ENCODE measurements at regions not wholly inside any gene's neighbourhood (a gene's known extent, or its start where the extent isn't known, plus 50 kb on each side); places are given as distances from the start of the nearest gene placed in this dataset.

DNA sequence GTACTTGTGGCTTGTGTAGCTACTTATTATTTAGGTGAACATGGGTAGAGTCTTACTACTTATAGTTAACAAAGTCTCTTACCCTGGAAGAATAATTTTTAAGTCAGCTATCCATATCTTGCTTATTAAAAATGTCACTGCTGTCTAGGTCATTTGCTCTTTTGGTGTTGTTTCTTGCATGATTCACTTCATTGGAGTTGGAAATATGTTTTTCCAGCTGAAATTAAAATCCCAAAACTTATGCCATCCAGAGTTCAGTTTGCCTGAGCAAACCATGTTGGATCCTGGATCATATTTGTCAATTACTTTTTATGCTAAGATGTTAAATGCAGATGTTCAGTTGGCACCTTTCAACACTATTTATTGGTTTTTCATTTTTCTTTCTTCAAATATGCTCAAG is 421.0 kb upstream of the RBMS3 start:
- TF ChIP-seq, protein P1, sequence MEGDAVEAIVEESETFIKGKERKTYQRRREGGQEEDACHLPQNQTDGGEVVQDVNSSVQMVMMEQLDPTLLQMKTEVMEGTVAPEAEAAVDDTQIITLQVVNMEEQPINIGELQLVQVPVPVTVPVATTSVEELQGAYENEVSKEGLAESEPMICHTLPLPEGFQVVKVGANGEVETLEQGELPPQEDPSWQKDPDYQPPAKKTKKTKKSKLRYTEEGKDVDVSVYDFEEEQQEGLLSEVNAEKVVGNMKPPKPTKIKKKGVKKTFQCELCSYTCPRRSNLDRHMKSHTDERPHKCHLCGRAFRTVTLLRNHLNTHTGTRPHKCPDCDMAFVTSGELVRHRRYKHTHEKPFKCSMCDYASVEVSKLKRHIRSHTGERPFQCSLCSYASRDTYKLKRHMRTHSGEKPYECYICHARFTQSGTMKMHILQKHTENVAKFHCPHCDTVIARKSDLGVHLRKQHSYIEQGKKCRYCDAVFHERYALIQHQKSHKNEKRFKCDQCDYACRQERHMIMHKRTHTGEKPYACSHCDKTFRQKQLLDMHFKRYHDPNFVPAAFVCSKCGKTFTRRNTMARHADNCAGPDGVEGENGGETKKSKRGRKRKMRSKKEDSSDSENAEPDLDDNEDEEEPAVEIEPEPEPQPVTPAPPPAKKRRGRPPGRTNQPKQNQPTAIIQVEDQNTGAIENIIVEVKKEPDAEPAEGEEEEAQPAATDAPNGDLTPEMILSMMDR (IDR thresholded peaks at IDR 0.05; ENCODE audit: insufficient read depth, low read length, poor library complexity, severe bottlenecking): no peak
- no peak for TF ChIP-seq EZH2phosphoT487 (conservative IDR thresholded peaks at IDR 0.05; ENCODE audit: low read length)

DNA sequence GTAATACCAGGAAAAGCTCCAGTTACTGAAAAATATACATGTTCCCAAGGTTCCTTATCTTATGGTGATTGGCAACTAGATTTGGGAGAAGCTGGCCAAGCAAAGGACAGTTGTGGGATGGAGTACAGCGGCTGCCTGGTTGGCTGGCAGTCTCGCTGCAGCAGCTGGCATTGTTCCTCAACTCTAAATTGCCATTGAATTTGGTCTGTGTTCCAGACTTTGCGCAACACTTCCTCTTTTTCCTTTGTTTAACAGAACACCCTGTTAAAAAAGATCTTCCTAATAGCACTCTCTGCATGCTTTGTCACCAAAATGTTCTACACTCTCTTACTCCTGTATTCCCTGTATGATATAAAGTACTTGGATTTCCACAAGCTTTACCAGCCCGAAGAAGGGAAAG is 420.6 kb upstream of the RBMS3 start:
- H3K27me3 ChIP-seq (ENCODE audit: low read length): no peaks in the 10 kb centered on the region
- no peak overlapping the region for H2AFZ ChIP-seq (ENCODE audit: low read depth, low read length, severe bottlenecking)
- no peaks in the 10 kb centered on the region for H3K36me3 ChIP-seq (ENCODE audit: low read length)
- no peak overlapping the region for H3K4me2 ChIP-seq (ENCODE audit: low read depth, low read length, poor library complexity, severe bottlenecking)
- no peaks in the 10 kb centered on the region for H3K79me2 ChIP-seq (ENCODE audit: insufficient read depth, low read length)
- no peaks in the 10 kb centered on the region for H3K9me2 ChIP-seq (replicated peaks; ENCODE audit: insufficient read depth, low read length)
- H3K4me3 ChIP-seq (ENCODE audit: insufficient read depth, low read length, poor library complexity, severe bottlenecking): no peak overlapping the region
- no peak for TF ChIP-seq EZH2phosphoT487 (conservative IDR thresholded peaks at IDR 0.05; ENCODE audit: low read length)
- TF ChIP-seq, protein P1 (IDR thresholded peaks at IDR 0.05; ENCODE audit: insufficient read depth, low read length, poor library complexity, severe bottlenecking): no peak
- H3K27ac ChIP-seq (ENCODE audit: low read depth, low read length): no peak overlapping the region
- H3F3A ChIP-seq (ENCODE audit: insufficient read depth): no peaks in the 10 kb centered on the region
- H4K20me1 ChIP-seq (ENCODE audit: low read depth, low read length): no peaks in the 10 kb centered on the region
- no peaks in the 10 kb centered on the region for H3K9me3 ChIP-seq (ENCODE audit: insufficient read depth, low read length)
- no peak overlapping the region for H3K9ac ChIP-seq (ENCODE audit: low read length)

More for the DNA sequence above, 421.0 kb upstream of the RBMS3 start:
- no peak overlapping the region for H3K9ac ChIP-seq (ENCODE audit: low read length)
- H3K9me3 ChIP-seq (ENCODE audit: insufficient read depth, low read length): no peaks in the 10 kb centered on the region
- H4K20me1 ChIP-seq (ENCODE audit: low read depth, low read length): no peaks in the 10 kb centered on the region
- H3K4me2 ChIP-seq (ENCODE audit: low read depth, low read length, poor library complexity, severe bottlenecking): no peak overlapping the region
- no peaks in the 10 kb centered on the region for H3K27me3 ChIP-seq (ENCODE audit: low read length)
- H3K79me2 ChIP-seq (ENCODE audit: insufficient read depth, low read length): no peaks in the 10 kb centered on the region
- H3K27ac ChIP-seq (ENCODE audit: low read depth, low read length): no peak overlapping the region
- no peak overlapping the region for H2AFZ ChIP-seq (ENCODE audit: low read depth, low read length, severe bottlenecking)
- H3K36me3 ChIP-seq (ENCODE audit: low read length): no peaks in the 10 kb centered on the region
- H3K9me2 ChIP-seq (replicated peaks; ENCODE audit: insufficient read depth, low read length): no peaks in the 10 kb centered on the region
- H3F3A ChIP-seq (ENCODE audit: insufficient read depth): no peaks in the 10 kb centered on the region
- no peak overlapping the region for H3K4me3 ChIP-seq (ENCODE audit: insufficient read depth, low read length, poor library complexity, severe bottlenecking)

DNA sequence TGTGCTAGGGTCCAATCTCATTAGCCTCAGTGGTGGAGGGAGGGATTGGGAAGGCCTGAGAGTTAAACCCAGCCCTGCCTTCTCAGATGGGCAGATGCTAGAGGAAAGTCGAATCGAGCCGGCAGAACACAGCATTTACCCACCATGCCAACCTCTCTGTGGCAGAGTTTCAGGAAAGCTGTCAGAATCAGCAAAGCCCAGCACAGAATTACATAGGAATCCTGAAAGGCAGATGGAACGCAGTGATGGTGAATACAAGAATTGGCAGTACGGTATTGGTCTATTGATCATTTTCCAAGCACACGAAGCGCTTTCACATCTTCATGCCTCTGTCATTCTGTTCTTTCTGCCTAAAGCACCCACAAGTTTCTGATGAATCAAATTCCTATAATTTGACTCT is 417.7 kb upstream of the RBMS3 start:
- no peaks in the 10 kb centered on the region for H4K20me1 ChIP-seq (ENCODE audit: low read depth, low read length)

More for the DNA sequence above, 417.7 kb upstream of the RBMS3 start:
- no peaks in the 10 kb centered on the region for H3K27me3 ChIP-seq (ENCODE audit: low read length)
- H3K36me3 ChIP-seq (ENCODE audit: low read length): no peaks in the 10 kb centered on the region
- H3K9me3 ChIP-seq (ENCODE audit: insufficient read depth, low read length): no peaks in the 10 kb centered on the region
- H3K9ac ChIP-seq (ENCODE audit: low read length): no peak overlapping the region
- no peak for TF ChIP-seq EZH2phosphoT487 (conservative IDR thresholded peaks at IDR 0.05; ENCODE audit: low read length)
- TF ChIP-seq, protein P1 (IDR thresholded peaks at IDR 0.05; ENCODE audit: insufficient read depth, low read length, poor library complexity, severe bottlenecking): no peak
- H3K79me2 ChIP-seq (ENCODE audit: insufficient read depth, low read length): no peaks in the 10 kb centered on the region
- no peak overlapping the region for H3K27ac ChIP-seq (ENCODE audit: low read depth, low read length)
- H2AFZ ChIP-seq (ENCODE audit: low read depth, low read length, severe bottlenecking): no peak overlapping the region
- H3K4me3 ChIP-seq (ENCODE audit: insufficient read depth, low read length, poor library complexity, severe bottlenecking): no peak overlapping the region
- no peaks in the 10 kb centered on the region for H3F3A ChIP-seq (ENCODE audit: insufficient read depth)
- no peak overlapping the region for H3K4me2 ChIP-seq (ENCODE audit: low read depth, low read length, poor library complexity, severe bottlenecking)
- H3K9me2 ChIP-seq (replicated peaks; ENCODE audit: insufficient read depth, low read length): no peaks in the 10 kb centered on the region
